Right hindlimb (tissue), 1 donor: ENCODE measurements at regions not wholly inside any gene's neighbourhood (a gene's known extent, or its start where the extent isn't known, plus 50 kb on each side); places are given as distances from the start of the nearest gene placed in this dataset.

Experiments used
- DNase-seq: peaks from one replicate; pipeline ENCODE4 v3.0.0-alpha.2; 2018

DNA sequence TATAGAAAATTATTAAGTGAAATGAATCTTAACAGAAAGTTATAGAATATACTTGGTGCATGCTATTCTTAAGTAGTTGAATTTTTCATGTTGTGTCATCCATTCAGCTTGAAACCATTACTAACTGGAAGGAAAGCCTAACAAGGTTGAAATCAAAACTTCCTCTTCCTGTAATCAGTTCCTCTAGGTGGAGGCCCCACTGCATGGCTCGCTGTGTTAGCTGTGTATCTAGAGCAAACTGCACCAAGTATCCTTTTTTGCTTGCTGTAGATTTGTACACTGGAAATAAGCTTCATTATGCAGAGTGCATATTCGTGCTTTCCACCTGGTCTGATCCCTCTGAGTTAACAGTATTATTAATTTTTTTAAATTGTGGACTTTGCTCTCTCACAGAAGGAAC lies 1146.1 kb downstream of the EFNB2 start:
- no peak for DNase-seq

DNA sequence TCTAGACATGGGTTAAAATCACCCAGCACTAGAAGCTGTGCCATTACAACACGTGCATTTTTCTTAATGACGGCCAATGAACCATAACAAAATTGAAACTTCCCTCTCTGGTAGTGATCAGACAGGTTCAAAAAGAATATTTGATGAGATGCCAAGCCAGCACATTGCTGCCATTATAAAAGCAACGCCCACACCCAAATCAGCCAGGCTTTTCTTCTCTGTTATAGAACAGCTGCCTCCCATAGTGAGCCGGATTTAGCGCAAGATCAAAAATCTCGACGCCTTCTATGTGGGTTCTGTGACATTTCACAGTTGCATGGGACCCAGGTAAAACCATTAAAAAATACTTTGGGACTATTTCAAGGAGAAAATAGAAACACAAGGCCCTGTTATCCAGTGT lies 1158.0 kb downstream of the EFNB2 start:
- DNase-seq: no peak

DNA sequence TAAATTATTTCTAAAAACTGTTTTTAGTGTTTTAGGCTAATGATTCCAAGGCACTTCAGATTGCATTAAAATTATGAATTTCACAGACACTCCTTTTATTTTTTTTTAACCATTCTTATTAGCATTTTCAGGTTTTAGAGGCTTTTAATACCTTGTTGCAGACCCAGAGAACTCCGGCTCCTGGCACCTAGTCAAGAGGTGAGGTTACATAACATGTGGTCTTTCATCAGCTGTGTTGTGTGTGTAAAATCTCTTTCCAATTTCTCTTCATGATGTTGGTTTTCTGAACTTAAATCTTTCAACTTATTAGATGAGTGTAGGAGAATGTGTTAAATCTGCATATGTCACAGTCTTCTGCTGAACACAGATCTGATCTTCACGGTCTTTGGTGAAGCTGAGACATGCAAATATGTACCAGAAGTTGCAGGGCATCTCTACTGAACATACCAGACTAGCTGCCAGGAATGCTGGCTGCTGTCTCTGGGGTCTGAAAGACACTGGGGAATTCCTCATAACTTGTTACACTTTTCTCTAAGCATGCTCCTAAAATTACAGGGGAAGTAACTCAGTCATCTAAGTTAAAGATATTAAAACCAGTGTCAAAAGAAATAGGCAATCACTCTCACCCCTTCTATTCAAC lies 1165.3 kb downstream of the EFNB2 start:
- DNase-seq: no peak

DNA sequence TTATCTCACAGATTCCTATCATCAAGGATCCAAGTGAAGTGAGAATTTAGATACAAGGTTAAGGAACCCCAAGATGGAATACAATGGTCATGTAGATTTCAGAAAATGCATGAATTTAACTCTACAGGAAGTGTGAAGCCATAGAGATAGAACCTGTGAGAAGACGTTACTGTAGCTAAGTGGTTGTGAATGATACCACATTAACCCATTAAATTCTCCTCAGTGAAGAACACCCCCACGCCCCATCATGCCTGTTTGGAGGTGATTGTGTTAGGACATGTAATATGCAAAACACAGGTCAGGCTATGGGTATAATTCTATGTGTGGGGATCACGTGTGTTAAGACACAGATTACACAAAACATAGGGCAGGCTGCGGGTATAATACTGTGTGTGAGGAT lies 1166.7 kb downstream of the EFNB2 start:
- no peak for DNase-seq

DNA sequence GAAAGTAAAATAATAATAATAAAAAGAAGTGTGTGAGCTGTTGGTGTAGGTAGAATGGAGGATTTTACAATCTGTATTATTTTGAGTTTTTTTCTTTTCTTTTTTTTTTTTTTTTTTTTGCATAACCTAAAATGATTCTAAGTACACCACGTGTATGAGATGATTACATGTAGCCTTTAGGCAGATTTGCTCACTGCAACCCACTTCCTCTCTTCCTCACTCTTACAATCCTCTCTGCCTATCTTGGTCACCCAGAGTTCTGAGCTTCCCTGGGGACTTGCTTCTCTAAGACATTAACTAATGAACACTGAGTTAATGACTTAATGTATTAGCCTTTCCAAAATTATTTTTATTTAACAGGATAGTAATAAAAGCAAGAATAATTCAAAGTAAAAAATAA lies 1169.6 kb downstream of the EFNB2 start:
- no peak for DNase-seq

DNA sequence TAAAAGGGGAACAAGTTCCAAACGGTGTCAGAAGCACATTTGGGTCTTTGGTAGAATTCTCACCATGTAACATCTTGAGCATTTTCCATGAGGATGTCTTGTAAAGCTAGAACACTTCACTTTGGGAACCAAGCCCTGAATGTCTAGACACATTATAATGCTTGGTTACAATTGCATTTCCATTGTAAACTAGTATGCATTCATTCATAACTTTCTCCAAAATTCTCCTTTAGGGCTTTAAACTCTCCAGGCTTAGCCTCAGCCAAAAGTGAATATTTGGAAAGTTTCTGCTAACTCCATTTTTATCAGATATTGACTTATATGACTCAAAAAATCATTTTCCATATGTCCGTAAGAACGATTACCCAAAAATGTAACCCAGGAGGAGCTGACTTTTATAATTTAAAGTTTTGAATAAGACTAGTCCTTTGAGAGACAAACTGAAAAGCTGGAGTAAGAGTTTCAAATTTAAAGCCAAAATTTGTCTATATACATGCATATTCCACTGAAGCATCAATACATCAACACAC lies 1170.4 kb downstream of the EFNB2 start:
- DNase-seq: no peak

DNA sequence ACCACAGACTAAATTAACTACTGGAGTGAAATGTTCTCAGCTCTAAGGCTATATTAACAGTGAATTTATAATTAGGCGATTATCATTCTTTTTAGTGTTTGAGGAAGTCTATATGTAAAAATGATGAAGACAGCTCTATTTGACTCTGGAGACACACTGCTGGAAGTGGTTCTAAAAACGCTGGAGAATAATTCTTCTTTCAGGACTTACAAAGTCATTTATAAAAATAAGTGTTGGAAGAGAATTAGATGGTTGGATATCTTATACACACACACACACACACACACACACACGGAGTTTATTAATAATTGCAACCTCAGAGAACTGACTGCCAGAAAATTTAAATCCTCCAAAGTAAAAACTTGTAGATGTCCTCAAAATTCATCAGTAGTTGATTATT lies 1171.3 kb downstream of the EFNB2 start:
- DNase-seq: no peak

DNA sequence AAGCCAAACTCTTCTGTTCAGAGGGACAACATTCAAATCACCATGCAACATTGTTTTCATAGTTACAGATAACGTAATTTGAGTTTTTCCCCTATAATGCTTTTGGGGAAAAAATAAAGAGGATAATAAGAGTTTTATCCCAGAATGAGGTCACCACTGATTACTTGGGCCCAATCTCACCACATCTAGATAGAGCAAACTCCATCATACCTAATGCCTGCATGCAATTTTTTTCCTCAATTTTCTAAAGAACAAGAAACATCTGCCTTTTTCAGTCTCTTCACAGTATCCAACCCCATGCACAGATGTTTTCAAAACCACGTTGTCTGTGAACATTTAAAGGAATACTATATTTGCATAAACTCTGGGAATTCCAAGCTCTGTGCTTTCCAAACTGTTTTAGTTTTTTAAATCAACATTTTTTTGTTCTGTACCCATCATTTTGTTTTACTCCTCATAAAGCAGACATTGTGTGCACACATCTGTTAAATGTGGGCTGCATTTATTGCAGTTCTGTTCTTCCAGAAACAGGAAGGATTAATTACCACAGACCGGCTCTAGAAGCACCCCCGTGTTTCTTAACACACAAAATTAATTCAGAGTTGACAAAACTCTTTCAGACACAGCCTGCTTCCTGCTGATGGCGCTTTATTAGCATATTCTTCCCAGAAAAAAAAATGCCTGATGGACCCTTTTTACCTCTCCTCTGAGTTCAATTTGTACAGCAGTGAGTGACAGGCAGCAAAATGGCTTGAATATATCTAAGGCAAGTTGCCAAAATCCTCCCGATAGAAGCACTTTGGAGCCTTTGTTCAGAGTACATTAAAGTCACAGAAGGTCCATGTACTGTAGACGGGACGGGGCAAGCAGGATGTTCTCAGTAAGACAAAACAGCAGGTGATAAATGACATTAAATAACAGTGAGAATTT lies 1171.9 kb downstream of the EFNB2 start:
- DNase-seq: no peak

DNA sequence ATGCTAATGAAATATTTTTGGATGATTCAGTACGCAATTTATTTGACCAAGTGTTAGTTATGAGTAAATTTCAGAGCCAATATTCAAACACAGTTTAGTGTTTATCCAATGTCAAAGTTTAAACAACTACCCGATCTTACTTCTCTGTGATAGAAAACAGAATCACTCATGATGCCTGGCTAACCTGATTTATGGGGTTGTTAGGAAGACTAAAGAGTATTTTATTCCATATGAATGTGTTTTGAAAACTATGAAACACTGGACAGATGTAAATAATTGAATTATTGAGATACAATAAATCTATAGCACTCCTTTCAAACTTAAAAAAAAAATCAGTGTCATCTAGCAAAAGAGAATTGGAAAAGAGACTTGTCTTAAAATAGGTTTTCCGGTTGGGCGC lies 1181.8 kb downstream of the EFNB2 start:
- DNase-seq: no peak

DNA sequence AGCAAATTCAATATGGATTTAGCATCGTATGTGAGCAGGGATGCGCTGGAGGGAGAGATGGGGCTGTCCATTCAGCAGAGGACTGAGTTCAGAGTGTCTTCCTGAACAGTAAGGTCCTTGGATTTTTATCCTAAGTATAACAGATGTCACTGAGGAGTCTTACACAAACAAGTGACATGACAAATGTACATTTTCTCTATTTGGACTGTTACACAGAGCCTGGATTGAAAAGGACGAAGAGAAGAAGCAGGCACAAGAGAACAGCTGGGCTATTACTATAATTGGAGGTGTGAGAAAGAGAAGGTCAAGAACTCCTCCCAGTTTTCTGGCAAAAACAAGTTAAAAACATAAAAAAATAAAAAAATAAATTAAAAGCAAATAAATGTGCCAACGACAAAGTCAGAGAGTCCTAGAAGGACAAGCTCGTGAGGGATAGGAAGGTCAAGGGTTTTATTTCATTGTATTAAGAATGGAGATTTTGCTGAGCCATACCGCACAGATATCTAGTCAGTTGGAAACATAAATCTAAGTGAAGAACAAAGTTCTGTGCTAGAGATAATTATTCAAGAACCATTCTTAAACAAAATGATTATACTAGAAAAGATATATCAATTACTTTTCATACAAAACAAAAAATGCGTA lies 1186.3 kb downstream of the EFNB2 start:
- DNase-seq: no peak

DNA sequence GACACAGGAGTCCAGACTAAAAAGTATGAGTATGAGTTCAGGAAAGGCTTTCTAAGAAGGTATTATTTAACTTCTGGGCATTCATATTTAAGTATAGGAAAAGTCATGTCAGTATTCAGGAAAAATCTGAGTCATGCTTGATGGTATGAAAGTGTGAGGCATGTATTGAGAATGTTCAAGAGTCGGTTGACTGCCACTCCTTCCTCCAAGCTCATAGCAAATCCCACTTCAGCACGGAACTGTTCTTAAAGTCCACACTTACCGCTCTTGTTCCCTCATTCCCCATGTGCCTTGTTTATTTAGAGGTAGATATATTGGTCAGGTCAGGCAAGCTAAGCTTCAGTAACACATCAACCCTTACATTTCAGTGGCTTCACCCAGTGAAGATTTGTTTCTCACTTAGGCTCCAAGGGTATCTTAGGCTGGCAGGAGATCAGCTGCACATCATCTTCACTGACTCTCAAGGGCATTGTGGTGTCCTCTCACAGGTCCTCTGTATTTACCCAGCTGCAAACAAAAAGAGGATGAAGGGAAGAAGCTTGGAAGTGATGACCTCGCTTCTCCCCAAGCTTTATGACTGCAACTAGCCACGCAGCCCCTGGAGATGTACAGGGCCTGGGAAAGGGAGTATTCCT lies 1189.2 kb downstream of the EFNB2 start:
- no peak for DNase-seq

DNA sequence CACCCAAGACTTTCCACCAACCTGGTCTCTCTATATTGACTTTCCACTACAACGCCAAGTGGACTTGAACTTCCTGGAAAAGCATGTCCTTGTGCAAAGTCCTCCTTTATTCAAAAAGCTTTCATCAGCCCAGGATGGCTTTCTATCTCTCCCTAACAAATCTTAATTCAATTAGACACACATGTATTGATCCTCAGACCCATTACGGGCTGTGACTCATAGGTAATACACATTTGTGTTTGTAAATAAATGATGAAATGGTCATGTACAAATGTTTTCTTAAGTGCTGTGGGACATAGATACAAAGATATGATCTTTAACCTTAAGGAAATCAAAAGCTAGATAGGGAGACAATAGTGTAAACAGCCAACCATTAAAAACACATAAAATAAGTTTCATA lies 1189.7 kb downstream of the EFNB2 start:
- DNase-seq: no peak

DNA sequence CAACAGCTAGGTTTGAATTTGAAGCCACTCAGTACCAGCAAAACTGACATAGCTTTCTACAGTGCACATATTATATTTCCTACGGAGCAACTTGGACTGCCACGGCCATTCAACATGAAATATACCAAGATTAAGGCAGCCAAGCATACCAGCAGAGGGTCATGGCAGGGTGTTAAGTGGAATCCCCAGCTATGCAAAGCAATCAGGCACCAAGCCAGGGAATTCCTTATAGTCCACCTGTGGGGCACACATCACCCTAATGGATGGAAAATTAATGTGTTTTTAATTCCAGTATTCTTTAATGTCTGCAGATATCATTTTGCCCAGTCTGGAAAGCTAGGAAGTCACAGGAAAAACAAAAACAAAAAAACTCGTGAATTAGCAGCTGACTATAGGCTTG lies 1190.3 kb downstream of the EFNB2 start:
- DNase-seq: no peak

DNA sequence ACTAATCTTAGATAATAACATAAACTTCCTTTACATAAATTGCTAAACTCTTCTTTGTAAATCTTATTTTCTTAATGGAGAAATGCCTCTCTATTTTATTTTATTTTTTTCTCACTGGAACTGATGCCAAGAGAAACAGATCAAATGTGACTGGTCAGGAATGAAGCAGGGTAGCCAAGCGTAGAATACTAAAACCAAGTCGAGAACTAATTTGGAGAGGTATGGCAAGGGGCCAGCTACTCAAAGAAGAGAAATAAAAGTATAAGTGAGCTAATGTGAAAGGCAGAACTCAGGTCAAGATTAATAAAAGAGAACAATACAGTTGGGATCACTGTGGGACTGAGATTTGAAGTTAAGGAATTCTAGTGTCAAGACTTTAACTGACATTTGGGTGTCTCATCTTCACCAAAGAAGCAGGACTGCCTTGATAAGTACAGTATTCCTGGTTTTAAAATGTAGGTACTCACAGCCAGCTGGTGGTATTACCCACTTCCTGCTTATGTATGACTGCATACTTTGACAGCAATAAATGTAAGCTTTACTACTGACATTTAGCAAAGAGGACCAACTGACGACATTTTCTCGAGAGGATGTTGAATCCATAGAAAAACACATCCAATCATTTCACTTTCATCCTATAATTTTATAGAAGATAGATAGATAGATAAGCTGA lies 1192.2 kb downstream of the EFNB2 start:
- no peak for DNase-seq

DNA sequence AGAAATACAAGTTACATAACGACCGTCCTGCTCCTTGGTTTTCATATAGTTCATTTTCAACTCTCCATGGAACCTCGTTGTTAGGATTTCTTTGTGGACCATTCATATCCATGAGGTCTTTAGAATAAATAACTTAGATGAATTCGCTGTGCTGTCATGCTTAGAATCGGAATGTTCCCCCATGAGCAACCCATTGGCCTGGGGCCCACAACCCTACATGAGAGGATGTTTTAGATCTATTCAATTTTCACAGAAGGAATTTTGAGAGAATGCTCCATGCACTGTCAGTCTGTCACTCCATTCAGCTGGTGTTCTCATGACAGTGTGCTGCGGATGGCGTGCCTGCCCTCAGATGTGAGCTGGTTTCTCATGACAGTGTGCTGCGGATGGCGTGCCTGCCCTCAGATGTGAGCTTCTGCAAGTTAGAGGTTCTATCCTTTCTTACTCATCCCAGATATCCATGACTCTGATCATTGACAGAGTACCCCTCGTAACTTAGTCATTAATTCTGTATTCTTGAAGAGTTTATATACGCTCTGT lies 1193.1 kb downstream of the EFNB2 start:
- DNase-seq: no peak

DNA sequence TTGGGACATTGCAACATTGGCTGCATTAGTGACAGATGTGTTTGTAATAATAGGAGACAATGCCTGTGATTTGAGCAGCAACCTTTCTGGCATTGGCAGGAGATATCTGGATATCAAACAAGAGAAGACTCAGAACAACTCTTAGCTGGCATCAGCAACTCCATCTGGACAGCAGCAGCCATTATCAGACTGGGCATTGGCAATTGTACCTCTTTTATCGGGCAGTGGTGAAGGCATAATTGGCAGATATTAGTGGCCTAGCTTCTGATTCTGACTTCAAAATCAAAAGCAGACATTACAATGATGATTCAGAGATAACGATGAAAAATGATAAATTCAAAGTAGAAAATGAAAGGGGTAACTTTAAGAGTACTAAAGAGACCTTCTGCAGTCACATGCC lies 1193.7 kb downstream of the EFNB2 start:
- no peak for DNase-seq

DNA sequence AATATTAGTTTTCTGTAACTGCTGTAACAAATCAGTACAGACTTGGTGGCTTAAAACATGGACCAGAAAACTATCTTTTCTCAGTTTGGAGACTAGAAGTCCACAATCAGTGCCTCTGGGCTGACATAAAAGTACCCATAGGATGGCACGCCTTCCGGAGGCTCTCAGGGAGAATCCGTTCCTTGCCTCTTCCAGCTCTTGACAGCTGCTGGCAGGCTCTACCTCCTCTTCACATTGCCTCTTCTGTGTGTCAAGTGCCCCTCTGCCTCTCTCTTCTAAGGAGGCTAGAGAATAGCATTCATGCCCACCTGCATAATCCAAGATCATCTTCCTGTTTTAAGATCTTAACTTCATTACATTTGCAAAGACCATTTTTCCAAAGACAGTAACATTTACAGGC lies 1194.2 kb downstream of the EFNB2 start:
- no peak for DNase-seq

DNA sequence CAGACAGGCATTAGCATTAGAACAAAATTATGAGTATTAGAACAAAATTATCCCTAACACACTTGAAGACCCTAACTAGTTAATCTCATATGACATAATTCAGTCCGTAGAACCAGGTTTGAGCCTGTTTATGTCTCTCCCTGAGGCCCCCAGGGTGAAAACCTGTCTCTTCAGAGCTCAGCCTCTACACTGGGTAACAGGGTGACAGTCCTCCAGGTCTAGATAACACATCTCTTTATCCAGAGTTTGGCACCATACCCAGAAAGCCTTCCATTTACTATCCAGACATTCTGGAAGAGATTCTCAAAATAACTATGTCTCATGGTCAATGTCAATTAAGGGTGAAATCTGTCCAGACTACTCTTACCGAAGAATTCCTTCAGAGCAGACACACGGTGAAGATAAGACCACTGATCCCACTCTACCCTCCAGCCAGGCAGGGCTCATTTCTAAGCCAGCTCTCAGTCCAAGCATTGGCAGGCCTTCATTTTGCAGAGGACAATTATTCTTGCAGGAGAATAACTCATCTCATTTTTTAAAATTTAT lies 1195.3 kb downstream of the EFNB2 start:
- no peak for DNase-seq

DNA sequence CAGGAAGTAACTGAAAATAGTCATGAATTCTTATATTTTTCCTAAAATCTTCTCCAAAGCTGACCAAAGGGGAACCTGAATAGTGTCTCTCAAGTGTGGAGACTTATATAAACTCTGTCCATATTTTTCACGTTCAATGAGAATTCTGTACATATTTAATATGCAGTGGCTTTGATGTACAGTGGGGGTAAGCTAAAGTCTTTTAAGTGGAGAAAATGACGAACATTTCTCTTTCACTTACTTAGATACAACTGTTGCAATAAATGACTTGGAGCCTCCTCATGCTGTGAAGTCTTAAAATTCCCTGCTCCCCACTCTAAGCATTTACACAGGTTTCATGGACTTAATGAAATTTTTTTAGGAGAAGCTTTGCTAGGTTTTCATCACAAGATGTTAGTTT lies 1196.7 kb downstream of the EFNB2 start:
- DNase-seq: no peak

DNA sequence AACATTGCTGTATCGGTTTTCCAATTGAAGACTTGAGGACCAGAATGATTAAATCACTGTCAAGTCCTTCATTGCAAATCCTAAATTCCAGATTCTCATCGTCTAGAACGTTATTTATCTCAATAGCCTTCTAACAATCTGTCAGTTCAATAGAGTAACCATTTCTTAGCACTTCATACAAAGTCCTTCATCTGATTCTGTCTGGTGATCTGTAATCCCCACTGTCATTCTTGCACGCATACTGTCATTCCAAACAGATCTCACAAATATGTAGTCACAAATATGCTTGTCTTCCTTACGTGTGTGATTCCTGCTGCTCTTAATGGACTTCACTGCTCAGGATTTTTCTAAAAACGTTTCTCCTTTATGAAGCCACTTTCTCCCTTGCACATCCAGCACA lies 1197.5 kb downstream of the EFNB2 start:
- no peak for DNase-seq

DNA sequence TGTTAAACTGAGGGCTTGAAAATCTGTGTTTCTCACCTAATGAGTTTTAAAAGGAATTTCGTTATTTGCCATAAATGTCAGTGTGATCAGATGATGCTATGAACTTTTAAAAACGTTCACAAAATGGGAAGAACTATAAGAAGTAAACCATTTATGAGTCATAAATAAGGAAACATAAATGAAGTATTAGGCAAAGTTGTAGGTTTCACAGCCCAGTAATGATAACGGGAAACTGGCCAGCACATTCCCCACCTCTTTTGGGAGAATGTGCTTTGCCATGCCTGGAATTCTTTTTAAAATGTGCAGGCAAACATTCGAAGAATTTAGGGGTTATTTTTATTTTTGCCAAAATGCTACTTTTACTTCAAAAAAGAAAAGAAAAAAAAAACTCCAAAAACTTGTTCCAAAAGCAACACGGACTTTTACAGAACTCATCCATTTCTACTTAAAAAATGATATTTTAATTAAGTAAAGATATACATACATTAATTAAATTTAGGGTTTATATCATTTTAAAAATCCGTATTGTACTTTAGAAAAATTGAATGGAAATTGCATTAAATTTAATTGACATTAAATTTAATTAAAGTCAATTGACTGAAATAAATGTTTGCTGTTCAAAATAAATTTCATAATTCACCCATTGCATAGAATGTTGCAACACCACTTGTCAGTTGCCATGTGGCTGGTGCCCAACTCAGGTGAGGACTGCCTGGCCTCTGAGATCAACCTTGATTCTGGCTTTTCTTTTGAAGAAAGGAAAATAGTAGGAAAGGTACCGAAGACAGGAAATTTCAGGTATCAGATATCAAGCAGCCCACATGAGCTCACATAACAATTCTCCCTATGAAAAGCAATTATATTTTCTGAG lies 1198.5 kb downstream of the EFNB2 start:
- no peak for DNase-seq
